HCT116 (cell line): ENCODE measurements at regions not wholly inside any gene's neighbourhood (a gene's known extent, or its start where the extent isn't known, plus 50 kb on each side); places are given as distances from the start of the nearest gene placed in this dataset.

ENCODE experiments used
- ATAC-seq: fragments of 200-7000 bp; cut with Tn5 transposase; 2 replicates; pipeline ENCODE4 v1.9.1; 2020; ENCODE audit warnings: mild to moderate bottlenecking, moderate library complexity
- BruUV-seq: library from RNA; stranded (reverse); fragments of 400-500 nt; replicated peaks from 2 replicates; lab custom pipeline; 2021; lab: Mats Ljungman, UMichigan
- CTCF ChIA-PET: fragments of 300-600 bp; sonication (Branson Sonifier 250); formaldehyde crosslinking; loops from one replicate; lab custom pipeline; 2021; ENCODE audit warnings: antibody characterized with exemption; lab: Charles Lee
- POLR2A ChIA-PET: fragments of 300-600, 350-600 bp; sonication (Branson Sonifier 250); formaldehyde crosslinking; loops from one replicate; lab custom pipeline; 2021; ENCODE audit warnings: antibody characterized with exemption; lab: Charles Lee
- RAD21 ChIA-PET, 2 experiments: fragments of 300-600 bp; sonication (Branson Sonifier 250); formaldehyde crosslinking; loops; one replicate each; lab custom pipeline; 2023; ENCODE audit warnings: low total read pairs in 2 of 2; ENCODE audit not compliant: uncharacterized antibody in 2 of 2, unreplicated experiment in 2 of 2, low non-redundant PET in 1 of 2; lab: Charles Lee
- DNase-seq: peaks from one replicate; pipeline ENCODE4 v3.0.0-alpha.2; 2010; ENCODE audit warnings: low read depth, low spot score
- H2AFZ ChIP-seq: fragments of 200-600 bp; shearing (Covaris generic), sonication (generic); 2 replicates; pipeline ENCODE4 v1.6.1; 2017; ENCODE audit warnings: low read depth, mixed run types, mixed read lengths, antibody characterized with exemption, low read length; ENCODE audit not compliant: poor library complexity, severe bottlenecking
- H3K27ac ChIP-seq: 2 replicates; pipeline ENCODE4 v1.5.1; 2012; ENCODE audit warnings: low read depth, low read length
- H3K27me3 ChIP-seq: fragments of 200-600 bp; sonication (generic); 2 replicates; pipeline ENCODE4 v1.6.1; 2016; ENCODE audit warnings: mixed run types, low read length, mixed read lengths; ENCODE audit not compliant: insufficient read depth
- H3K36me3 ChIP-seq, 2 experiments: fragments of 200-500 bp in 1 of 2; fragments of 200-600 bp in 1 of 2; sonication (Bioruptor generic) in 1 of 2; sonication (generic) in 1 of 2; 2 replicates each; pipeline versions ENCODE4 v1.5.1 to v1.6.1; 2014 to 2016; ENCODE audit warnings: low read length in 2 of 2, inconsistent platforms in 1 of 2, mixed read lengths in 1 of 2, mixed run types in 1 of 2; ENCODE audit not compliant: insufficient read depth in 2 of 2, control insufficient read depth in 1 of 2
- H3K4me1 ChIP-seq, 2 experiments: fragments of 200-600 bp in 1 of 2; sonication (generic) in 1 of 2; 2 replicates each; pipeline versions ENCODE4 v1.5.1 to v1.6.1; 2012 to 2017; ENCODE audit warnings: low read length in 2 of 2, inconsistent platforms in 1 of 2, mild to moderate bottlenecking in 1 of 2, mixed read lengths in 1 of 2, mixed run types in 1 of 2, moderate library complexity in 1 of 2; ENCODE audit not compliant: insufficient read depth in 2 of 2, control insufficient read depth in 1 of 2
- H3K4me2 ChIP-seq: fragments of 200-600 bp; sonication (generic); 2 replicates; pipeline ENCODE4 v1.6.1; 2017; ENCODE audit warnings: mixed run types, low read length, mixed read lengths
- H3K4me3 ChIP-seq, 2 experiments: fragments of 200-600 bp in 1 of 2; sonication (generic) in 1 of 2; replicated peaks in 1 of 2; 2 replicates each; pipeline ENCODE4 v1.5.1; 2011 to 2016; ENCODE audit warnings: low read length in 2 of 2, control low read depth in 1 of 2, low read depth in 1 of 2, mild to moderate bottlenecking in 1 of 2, mixed read lengths in 1 of 2, mixed run types in 1 of 2
- H3K79me2 ChIP-seq: fragments of 200-600 bp; sonication (generic); 2 replicates; pipeline ENCODE4 v1.6.1; 2017; ENCODE audit warnings: mild to moderate bottlenecking, mixed run types, low read length, moderate library complexity, mixed read lengths; ENCODE audit not compliant: insufficient read depth
- H3K9ac ChIP-seq: fragments of 200-600 bp; sonication (generic); 2 replicates; pipeline ENCODE4 v1.6.1; 2016; ENCODE audit warnings: low read length, mixed read lengths
- H3K9me2 ChIP-seq: fragments of 200-600 bp; sonication (generic), shearing (Covaris generic); 2 replicates; pipeline ENCODE4 v1.6.1; 2017; ENCODE audit warnings: mixed run types, mild to moderate bottlenecking, moderate library complexity; ENCODE audit not compliant: insufficient read depth
- H3K9me3 ChIP-seq, 2 experiments: fragments of 200-500 bp in 1 of 2; fragments of 200-600 bp in 1 of 2; sonication (Bioruptor generic) in 1 of 2; sonication (generic) in 1 of 2; 2 replicates each; pipeline ENCODE4 v1.6.1; 2014 to 2017; ENCODE audit warnings: low read length in 2 of 2, mixed read lengths in 2 of 2, inconsistent platforms in 1 of 2, low read depth in 1 of 2, mild to moderate bottlenecking in 1 of 2, mixed run types in 1 of 2, moderate library complexity in 1 of 2; ENCODE audit not compliant: control insufficient read depth in 1 of 2, insufficient read depth in 1 of 2
- H4K20me1 ChIP-seq: fragments of 200-600 bp; sonication (generic), shearing (Covaris generic); 2 replicates; pipeline ENCODE4 v1.6.1; 2017; ENCODE audit warnings: mixed run types, mild to moderate bottlenecking, moderate library complexity; ENCODE audit not compliant: insufficient read depth
- CBX3 ChIP-seq: IDR thresholded peaks from 2 replicates; pipeline ENCODE4 v1.6.1; 2012; ENCODE audit warnings: low read depth
- EZH2 ChIP-seq: fragments of 200-600 bp; sonication (generic); IDR thresholded peaks from 2 replicates; pipeline ENCODE4 v1.6.1; 2017; ENCODE audit warnings: antibody characterized with exemption, mixed run types
- MAX ChIP-seq: IDR thresholded peaks from 2 replicates; pipeline ENCODE4 v1.6.1; 2012
- POLR2AphosphoS5 ChIP-seq: IDR thresholded peaks from 2 replicates; pipeline ENCODE4 v1.6.1; 2011; ENCODE audit warnings: mild to moderate bottlenecking, low read depth, low read length, moderate library complexity
- RAD21 ChIP-seq: IDR thresholded peaks from 2 replicates; pipeline ENCODE4 v1.6.1; 2012; ENCODE audit warnings: low read depth, mild to moderate bottlenecking
- REST ChIP-seq: IDR thresholded peaks from 2 replicates; pipeline ENCODE4 v1.6.1; 2012; ENCODE audit warnings: low read depth
- SIN3A ChIP-seq: IDR thresholded peaks from 2 replicates; pipeline ENCODE4 v1.6.1; 2012; ENCODE audit warnings: low read depth
- SP1 ChIP-seq: IDR thresholded peaks from 2 replicates; pipeline ENCODE4 v1.6.1; 2012; ENCODE audit warnings: low read depth
- SRF ChIP-seq: IDR thresholded peaks from 2 replicates; pipeline ENCODE4 v1.6.1; 2012; ENCODE audit warnings: low read depth
- TCF7L2 ChIP-seq: IDR thresholded peaks from 2 replicates; pipeline ENCODE4 v1.7.0; 2011; ENCODE audit warnings: borderline replicate concordance, inconsistent platforms; ENCODE audit not compliant: insufficient read depth, insufficient read length; ENCODE audit errors: extremely low read depth
- YY1 ChIP-seq: IDR thresholded peaks from 2 replicates; pipeline ENCODE4 v1.6.1; 2011; ENCODE audit warnings: low read length, low read depth, moderate library complexity, mild to moderate bottlenecking; ENCODE audit not compliant: insufficient replicate concordance; ENCODE audit errors: extremely low read depth
- intact Hi-C: fragments of 100-400 bp; cut with micrococcal nuclease; formaldehyde crosslinking; loops from 2 replicates; pipeline ENCODE4 v1.10.0; 2022
- TF ChIP-seq, protein P1 (sequence below): IDR thresholded peaks from 2 replicates; pipeline ENCODE4 v1.6.1; 2011; ENCODE audit warnings: mild to moderate bottlenecking, low read length, moderate library complexity; ENCODE audit not compliant: insufficient replicate concordance; ENCODE audit errors: extremely low read depth

GRCh38 chr5:29114331-29114768, 2076.0 kb upstream of the CDH9 start:
- RAD21 ChIA-PET: no interaction called here
- no TSS peak for BruUV-seq
- CTCF ChIA-PET: no interaction called here
- Histone ChIP-seq H3K9me3 (peaks cover 6 to 19% of the 10 kb centered on the region in 2 experiments; a peak in 2 of 4 replicates), H3K36me3 (no peaks in the 10 kb centered on the region), H3K9ac (no peak overlapping the region), H3K4me2 (no peak overlapping the region), H3K4me1 (no peaks in the 10 kb centered on the region), H3K79me2 (no peaks in the 10 kb centered on the region), H3K27ac (no peak overlapping the region), H3K4me3 (no peak overlapping the region), H3K9me2 (no peaks in the 10 kb centered on the region), H3K27me3 (no peaks in the 10 kb centered on the region), H4K20me1 (no peaks in the 10 kb centered on the region), H2AFZ (no peak overlapping the region)
- ATAC-seq: no peak
- POLR2A ChIA-PET: no interaction called here
- no peak for DNase-seq
- no peak for TF ChIP-seq SRF
- TF ChIP-seq TCF7L2: no peak
- no peak for TF ChIP-seq YY1
- intact Hi-C loops: no loop called here

GRCh38 chr5:29113516-29113915, 2075.1 kb upstream of the CDH9 start:
- Histone ChIP-seq H3K27me3 (no peaks in the 10 kb centered on the region), H2AFZ (no peak overlapping the region), H3K9ac (no peak overlapping the region), H4K20me1 (no peaks in the 10 kb centered on the region), H3K4me2 (no peak overlapping the region), H3K4me1 (no peaks in the 10 kb centered on the region), H3K9me2 (no peaks in the 10 kb centered on the region), H3K4me3 (no peak overlapping the region), H3K79me2 (no peaks in the 10 kb centered on the region), H3K27ac (no peak overlapping the region), H3K9me3 (peaks cover 3 to 19% of the 10 kb centered on the region in 2 experiments; a peak in 2 of 4 replicates), H3K36me3 (no peaks in the 10 kb centered on the region)
- no TSS peak for BruUV-seq
- ChIA-PET POLR2A (no interaction called here), RAD21 (no interaction called here), CTCF (no interaction called here)
- intact Hi-C loops: no loop called here
- DNase-seq (no peak), ATAC-seq (no peak)
- TF ChIP-seq RAD21: no peak
- TF ChIP-seq EZH2: no peak
- no peak for TF ChIP-seq REST
- TF ChIP-seq, protein P1, sequence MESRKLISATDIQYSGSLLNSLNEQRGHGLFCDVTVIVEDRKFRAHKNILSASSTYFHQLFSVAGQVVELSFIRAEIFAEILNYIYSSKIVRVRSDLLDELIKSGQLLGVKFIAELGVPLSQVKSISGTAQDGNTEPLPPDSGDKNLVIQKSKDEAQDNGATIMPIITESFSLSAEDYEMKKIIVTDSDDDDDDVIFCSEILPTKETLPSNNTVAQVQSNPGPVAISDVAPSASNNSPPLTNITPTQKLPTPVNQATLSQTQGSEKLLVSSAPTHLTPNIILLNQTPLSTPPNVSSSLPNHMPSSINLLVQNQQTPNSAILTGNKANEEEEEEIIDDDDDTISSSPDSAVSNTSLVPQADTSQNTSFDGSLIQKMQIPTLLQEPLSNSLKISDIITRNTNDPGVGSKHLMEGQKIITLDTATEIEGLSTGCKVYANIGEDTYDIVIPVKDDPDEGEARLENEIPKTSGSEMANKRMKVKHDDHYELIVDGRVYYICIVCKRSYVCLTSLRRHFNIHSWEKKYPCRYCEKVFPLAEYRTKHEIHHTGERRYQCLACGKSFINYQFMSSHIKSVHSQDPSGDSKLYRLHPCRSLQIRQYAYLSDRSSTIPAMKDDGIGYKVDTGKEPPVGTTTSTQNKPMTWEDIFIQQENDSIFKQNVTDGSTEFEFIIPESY: no peak
- no peak for TF ChIP-seq SIN3A
- TF ChIP-seq MAX: no peak
- no peak for TF ChIP-seq POLR2AphosphoS5
- TF ChIP-seq SRF: no peak
- TF ChIP-seq CBX3: no peak
- no peak for TF ChIP-seq SP1
